ENCODE measurements at regions not wholly inside any gene's neighbourhood (a gene's known extent, or its start where the extent isn't known, plus 50 kb on each side); places are given as distances from the start of the nearest gene placed in this dataset.
A peak's percentile ranks its signal among the peaks of the same experiment; 100 is the strongest.

DNA sequence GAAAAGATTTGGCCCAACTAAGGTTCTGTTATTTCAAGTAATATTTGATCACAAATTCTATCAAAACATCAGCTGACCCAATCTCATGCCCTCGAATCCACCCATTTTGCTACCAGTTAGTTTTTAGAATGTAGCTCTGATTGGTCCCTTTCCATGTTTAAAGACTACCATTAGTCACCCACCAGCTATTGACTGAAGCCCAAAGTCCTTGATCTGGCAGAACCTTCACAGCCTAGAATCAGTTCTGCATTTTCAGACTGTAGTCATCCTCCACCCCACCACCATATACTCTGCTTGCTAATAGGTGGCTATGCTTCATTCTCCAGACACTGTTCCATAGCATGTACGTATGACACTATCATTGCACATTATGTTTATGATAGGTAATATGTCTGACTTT, 182.2 kb upstream of the TARS1 start:
- no peak for DNase-seq

DNA sequence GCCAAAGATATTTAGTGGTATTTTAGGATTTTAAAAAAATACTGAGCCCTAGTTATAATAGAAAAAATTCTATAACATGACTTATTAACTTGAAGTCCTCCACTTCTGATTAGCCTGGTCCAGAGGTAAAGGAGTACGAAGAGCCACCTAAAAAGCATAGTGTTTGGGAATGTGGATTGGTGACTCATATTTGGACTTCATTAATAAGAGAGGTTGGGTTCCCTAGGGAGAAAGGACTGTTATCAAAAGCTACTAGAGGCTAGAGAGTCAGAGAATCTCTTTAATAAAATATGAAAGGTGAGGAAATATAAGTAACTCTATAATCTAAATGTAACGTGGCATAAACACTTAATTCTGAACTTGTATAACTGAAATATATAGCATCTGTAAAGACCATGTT, 180.7 kb upstream of the TARS1 start:
- no peak for DNase-seq

DNA sequence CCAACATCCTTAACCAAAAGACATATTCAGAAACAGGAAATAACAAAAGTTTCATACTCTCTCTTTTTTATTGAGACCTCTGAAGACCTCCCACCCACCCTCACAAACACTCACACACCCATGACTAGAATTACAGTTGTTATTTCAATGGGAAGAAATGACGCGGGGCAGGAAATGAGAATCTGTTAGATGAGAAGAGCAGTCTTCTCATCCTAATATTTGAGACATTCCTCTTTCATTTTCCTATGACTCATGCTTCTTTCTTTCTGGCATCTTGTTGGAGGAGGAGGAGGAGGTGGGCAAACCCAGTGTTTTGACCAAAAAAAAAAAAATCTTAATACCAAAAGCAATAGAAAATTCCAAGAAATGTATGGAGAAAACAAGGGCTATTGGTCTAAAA, 179.5 kb upstream of the TARS1 start:
- no peak for DNase-seq

DNA sequence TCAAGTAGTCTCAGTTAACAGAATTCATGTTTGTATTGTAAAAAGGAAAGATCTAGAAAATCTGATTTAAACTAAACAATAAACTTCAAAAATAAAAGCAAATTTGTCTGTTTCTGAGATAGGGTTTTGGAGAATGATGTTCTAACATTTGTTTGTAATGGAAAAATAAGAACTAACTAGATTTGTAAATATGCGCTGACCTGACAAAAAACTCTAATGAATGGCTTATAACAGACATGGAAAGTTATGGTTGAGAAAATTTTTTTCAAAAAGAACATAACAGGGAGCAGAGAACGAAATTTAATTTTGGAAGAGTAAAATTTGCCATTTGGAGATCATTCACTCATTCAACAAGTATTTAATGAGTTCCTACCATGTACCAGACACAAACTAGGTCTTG, 179.0 kb upstream of the TARS1 start:
- no peak for DNase-seq

DNA sequence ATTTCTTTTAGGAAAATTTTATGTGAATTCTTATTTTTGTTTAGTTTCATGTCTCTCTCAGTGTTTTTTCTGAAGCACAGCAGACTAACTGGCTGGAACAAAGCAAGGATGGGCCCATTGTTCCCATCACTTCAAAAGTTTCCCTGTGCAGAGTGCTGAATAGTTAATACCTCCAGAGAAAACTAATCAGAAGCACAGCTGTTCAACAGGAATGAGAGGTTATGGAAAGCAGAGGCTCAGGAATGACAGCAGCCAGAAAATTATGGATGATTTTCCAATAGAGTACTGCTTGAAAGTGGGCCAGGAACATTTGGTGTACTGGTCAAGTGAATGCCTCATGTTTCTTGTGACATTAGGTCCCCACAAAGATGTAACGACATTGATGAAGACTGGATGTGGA, 173.0 kb upstream of the TARS1 start:
- DNase-seq: no peak

DNA sequence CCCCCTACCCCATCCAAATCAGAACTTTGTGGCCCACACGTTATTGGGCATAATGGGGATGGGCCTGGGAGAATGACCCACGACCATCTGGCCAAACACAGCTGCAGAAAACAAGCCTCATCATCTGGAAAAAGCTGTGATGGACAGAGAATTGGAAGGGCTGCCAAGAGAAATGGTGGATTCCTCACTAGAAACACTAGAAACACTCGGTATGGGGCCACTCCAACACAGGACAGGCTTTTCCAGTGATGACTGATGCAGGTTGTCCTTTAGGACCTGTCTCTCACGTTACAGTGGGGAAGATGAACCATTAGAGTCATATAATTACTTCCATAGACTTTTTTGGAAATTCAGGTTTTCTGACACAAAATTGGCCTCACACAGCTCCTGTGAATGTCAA, 172.4 kb upstream of the TARS1 start:
- no peak for DNase-seq

DNA sequence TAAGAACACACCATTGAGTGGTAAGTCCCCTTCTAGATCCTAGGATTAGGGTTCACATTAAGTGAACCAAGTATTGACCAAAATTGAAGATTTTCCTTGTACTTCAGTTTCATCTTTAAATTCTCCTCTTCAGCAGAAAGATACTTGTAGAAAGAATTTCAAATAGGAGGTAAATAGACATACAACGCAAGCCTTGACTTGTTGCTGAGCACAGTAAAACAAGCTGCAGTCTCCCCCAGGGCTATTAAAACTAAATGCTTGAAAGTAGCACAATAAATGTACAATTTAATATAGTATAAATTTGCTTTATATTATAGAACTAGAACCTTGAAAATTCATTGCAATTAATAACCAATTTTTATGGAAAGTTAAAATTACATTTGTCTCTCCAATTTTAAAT, 170.1 kb upstream of the TARS1 start:
- no peak for DNase-seq

DNA sequence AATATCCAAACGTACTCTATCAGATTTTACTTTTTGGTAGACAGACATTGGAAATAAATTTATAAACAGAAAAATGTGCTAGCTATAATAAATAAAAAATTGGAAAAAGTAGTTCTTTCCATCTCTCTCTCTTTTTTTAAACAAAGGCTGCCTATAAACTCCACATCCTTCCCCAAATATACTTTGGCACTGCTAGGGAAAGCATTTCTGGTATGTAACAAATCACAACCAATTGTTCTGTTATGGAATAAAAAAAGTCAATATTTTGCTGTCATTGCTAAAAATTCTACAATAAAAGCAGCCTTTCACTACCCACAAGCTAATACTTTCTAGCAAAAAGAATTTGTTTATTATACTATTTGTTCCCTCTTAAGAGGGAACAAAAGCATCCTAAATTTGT, 169.2 kb upstream of the TARS1 start:
- DNase-seq: no peak

DNA sequence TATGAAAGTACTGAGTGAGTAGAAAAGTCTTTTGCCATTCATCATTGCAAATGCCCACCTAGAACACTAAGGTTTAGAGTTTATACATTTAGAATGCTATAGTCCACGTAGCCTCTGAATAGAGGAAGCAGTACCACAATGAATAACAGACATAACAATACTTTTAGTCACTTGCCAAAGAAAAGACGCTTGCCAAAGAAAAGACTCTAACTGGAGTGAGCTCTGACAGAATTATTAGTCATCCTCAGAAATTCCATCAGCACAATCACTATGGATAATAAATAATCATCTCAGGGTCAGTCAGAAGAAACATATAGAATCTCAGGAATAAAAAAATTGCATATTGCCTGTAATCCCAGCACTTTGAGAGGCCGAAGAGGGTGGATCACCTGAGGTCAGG, 168.5 kb upstream of the TARS1 start:
- no peak for DNase-seq

DNA sequence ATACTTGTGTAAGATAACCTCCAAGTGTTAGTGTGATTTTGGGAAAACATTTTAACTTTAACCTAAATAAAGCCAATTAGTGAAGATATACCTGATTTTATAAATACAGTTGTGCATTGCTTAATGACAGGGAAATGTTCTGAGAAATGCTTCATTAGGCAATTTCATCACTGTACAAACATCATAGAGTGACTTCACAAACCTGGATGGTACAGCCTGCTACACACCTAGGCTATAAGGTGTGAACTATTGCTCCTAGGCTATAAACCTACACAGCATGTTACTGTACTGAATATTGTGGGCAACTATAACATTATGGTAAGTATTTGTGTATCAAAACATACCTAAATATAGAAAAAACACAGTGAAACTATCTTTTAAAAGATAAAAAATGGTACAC, 166.8 kb upstream of the TARS1 start:
- no peak for DNase-seq

DNA sequence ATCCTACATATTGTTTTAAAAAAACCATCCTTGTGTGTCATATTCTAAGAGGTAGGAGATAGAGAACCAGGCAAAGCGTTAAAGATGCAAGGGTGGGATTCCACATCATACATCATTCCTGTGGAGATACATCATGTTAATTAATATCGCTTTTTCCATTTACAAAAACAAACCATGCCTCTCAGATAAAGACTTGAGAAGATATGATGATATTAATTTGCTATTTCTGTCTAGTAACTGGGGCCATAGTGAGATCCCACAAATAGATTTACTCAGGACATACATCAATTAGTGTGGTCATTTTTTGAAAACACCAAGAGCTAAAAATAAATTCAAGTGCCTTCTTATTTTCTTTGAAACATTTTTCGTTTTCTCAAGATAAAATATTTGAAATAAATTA, 165.4 kb upstream of the TARS1 start:
- DNase-seq: no peak

DNA sequence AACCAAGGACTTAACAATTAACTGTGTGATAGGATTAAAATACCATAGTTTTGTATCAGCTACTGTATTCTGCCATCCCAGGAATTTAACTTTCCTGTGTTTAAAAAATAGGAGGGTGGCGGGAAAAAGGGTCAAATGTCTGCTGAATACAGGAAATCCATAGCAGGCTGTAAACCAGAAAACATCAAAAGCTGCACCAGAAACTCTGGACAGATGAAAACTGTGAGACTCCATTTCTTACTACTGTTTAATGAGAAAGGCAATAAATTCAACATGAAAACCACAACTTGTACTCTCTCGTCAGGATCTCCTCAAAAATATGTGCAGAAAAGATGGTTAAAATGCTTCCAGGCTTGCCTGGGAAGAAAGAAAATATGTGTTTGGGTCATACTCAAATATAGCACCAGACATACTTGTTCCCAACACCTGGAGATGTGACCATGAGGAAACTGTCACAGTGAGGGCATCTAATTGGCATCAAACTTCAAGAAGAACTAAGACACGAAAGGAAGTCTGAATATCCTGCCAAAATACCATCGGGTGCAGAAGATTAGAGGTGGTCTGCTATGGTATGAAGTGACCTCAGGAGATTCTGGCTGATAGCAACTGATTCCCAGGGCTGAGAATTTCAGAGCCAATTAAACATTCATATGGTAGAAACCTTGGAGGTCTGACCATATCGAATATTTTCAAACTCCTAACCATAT, 164.7 kb upstream of the TARS1 start:
- DNase-seq: no peak

DNA sequence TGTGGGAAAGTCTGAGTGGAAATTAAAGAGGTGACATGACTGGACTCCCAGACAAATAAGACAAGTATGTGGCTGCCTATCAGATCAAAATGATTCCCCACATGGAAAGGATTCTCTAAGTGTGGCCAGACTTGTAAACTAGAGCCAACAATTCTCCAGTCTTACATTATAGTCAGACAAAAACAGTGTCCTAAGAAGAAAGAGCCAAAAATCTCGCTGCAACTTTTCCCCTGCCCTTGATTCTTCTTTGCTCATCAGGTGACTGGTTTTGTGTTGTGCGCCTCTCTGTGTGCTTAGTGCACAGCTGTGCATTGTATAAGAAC, 164.2 kb upstream of the TARS1 start:
- DNase-seq: no peak

DNA sequence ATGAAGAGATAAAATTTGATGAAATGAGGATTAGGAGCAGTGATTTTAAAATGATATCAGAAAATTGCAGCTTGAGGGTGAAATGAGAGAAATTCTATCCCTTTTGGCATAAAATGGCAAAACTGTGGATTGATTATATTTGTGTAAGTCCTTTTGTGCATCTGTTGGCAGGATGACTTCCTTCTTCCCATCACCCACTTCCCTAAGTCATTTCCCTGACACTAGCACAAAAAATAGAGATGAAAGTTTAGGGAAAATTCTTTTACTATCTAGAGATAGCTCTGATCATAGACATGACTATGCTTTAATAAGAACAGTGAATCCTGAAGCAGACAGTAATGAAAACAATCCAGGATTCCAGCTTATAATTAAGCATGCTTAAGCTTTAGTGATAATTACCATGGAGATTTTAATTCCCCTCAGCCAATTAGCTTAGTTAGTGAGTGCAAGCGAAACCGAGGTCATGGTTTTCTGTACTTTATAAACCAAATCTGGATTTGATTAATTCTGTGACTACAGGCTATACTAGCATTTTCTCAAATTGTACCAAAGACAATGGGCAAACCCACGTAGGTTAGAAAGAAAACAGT, 163.6 kb upstream of the TARS1 start:
- no peak for DNase-seq

DNA sequence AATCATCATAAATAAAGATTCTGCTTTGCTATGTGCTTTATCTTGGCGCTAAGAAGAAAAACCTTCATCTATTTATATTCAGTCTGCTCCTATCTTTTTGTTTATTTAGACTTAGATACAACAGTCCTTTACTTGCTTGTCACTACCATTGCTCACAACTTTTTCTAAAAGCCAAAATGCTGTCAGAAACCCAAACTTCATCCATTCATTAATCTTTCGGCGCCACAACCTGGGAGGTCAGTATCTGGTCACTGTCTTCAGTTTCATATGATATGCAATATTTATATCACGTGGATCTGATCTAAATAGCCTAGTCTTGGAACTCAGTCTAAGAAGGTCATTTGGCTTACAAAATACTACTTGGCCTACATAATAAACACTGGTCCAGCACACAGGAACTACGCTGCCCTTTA, 159.3 kb upstream of the TARS1 start:
- no peak for DNase-seq

DNA sequence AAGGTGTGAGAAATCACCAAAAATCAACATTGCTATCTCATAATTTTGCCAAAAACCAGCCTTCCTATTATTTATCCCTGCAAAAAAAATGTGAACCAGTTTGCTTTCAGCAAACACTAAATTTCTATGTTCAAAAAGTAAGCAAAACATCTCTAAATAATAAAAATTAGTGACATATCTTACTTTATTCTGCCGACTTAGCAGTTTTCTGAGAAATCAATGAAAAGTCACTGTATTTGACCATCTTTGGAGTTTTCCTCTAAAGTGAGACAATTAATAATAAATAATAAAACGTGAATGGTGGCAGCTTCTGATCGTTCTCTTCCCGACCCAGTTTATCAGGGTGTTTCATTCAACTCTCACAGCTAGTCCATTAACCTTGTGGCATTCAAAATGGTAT, 158.6 kb upstream of the TARS1 start:
- DNase-seq: no peak

DNA sequence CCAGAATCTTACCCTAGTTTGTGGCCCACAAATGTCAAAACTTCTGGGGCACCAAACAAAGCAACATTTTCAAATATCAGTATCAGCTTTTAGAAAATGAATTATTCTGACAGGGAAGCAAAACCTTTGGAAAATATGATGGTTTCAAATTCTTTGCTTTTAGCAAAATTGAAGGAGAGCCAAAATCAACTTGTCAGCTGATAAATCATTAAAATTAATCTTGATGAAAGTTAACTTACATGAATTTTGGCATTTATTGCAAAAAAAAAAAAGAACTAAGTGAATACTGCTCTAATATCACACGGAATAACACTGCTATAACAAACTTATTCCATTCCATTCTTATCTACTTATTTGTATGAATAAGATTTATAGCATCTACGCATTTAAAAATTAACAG, 158.1 kb upstream of the TARS1 start:
- no peak for DNase-seq

DNA sequence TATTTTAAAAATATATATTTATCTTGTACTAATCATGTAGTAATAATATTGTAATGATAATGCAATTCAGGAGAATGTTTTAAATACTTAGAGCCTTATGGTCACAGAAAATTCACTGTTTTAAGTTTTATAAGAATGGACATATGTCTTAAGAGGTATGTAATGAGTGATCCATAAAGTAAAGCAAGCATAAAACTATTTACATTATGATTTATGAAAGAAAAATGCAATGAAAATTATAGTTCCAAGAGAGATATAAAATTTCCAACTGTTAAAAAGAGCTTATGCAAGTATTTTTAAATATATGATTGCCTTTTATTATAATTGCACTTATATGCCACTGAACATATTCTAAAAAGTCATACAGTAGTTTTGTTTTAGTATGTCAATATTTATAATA, 157.5 kb upstream of the TARS1 start:
- DNase-seq: no peak

DNA sequence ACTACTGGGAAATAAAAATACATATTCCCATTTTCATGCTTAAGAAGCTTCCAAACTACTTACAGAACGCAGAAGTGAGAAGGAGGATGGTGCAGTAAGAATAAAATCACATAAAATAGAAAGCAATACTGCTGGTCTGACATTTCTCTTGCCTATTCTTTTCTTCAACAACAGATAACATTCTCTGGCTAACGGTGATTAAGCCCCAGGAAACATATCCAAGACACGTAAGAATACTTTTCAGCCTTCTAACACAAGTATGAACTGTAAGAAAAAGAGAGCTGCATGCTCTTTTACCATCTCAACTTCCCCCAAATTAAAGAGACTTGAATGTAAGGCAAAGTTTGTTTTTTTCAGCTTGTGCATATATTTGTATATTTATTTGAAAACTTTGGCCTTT, 156.1 kb upstream of the TARS1 start:
- no peak for DNase-seq

DNA sequence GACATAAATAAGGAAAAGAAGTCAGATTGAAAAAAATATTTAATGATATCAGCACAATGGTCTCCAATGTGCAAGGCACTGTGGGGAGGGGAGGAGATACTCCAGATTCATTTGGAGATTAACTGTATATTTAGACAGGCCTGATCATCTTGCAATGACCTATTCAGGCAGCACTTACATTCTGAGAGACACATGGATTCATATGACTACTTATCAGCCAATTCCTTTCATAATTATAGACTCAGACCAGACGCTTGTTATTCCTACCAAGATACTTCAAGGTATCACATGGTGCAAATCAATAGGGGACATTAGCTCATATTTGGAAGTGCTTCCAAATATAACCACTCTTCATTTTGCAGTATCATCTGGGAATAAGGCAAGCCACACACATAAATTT, 153.5 kb upstream of the TARS1 start:
- DNase-seq: no peak

DNA sequence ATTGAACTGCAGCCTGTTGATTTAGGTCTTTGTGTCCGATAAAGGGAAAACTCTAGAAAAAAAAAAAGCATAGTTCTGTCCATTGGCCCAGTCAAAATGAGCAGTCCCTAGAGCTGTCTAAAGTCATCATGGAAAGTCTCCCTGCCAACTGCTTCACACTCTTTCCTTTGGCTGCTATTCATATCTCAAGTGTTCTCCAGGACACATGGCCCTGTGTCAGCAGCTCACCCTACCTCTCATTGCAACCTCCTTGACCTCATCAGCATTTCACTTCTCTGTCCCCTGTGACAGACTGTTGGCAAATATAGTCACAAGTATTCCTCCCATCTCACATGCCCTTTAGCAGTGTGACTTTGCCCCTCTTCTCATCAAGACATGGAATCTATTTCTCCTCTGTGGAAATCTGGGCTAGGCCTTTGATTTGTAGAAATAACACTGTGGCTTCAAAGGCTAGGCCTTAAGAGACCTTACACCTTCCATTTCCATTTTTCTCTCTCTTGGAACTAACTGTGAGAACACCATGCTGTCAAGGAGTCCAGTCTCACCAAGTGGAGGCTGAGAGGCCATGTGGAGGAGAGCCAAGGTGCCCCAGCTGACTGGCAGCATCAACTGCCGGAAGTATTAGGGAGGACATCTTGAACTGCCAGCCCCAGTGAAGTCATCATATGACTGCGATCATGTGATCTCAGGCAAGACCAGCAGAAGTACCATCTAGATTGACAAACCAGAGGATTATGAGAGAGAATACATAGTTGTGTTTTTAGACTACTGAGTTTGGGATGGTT, 149.4 kb upstream of the TARS1 start:
- DNase-seq: no peak

DNA sequence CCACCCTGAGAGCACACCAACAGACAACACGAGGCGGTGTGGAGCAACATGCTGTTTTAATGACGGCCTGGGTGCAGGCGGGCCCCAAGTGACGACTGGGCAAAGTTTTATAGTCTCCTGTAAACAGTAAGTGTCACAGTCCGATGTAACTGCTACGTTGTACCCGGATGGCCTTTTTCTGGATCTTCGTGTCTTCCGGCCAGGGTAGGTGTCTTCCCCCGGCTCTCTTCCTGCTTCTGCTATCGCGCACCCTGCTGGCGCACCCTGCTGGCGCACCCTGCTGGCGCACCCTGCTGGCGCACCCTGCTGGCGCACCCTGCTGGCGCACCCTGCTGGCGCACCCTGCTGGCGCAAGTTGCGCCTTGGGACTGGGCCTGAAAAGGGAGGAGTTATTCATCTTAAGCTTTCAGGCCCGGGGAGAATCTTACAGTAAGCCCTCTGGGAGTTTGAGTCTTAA, 143.0 kb upstream of the TARS1 start:
- no peak for DNase-seq

DNA sequence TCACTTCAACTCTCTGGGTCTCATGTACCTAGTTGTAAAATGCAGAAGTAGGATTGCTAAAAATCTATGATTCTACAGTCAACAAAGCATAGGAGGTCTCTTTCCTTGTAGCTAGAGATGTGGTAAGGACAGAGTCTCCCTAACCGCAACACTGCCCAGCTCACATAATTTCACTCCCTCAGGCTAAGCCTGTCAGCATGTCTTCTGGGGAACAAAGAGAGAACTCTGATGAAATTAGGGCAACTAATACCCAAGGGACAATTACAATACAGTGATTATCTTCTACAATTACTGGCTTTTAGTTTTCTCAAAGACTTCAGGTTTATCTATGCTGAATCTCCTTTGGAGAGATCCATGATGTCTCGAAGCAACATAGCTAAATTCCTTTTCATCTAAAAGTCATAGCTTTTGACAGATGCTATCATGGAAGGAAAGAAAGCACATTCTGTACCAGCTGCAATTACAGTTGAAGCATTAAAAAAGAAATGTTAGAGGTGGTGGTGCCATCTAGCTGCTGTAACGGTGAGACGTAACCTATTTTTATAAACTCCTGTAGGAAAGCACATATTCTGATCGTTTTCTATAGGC, 141.1 kb upstream of the TARS1 start:
- DNase-seq: peak in 1 of 2 donors; percentile 48

DNA sequence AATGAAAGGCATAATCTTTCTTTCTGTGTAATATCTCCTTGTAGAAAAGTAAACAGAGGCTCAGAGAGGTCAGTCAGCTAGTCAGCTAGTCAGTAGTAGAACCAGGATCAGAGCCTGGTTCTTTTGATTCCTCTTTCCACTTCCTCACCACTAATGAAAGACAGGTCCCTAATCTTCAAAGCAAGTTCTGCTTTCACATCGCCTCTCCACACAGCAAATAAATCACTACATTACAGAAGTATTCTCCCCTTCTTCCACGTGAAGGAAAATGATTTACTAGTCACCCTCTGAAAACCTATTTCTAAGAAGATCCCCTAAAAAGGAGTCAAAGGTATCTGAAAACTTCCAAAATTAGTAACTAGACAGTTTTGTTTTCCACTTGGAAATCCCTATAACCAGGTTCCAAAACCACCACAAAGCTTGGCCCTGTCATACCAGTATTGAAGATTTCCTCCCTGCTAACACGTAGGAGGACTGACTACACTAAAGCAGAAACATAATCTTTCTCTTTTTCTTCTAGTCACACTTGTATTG, 140.5 kb upstream of the TARS1 start:
- DNase-seq: peak in 1 of 2 donors; percentile 48

All from hippocampal formation (tissue), 2 donors.